ENCODE measurements at regions not wholly inside any gene's neighbourhood (a gene's known extent, or its start where the extent isn't known, plus 50 kb on each side); places are given as distances from the start of the nearest gene placed in this dataset.

GRCh38 chr9:93864840-93865239 is 90.3 kb downstream of the BARX1 start:
- TF ChIP-seq, protein P1, sequence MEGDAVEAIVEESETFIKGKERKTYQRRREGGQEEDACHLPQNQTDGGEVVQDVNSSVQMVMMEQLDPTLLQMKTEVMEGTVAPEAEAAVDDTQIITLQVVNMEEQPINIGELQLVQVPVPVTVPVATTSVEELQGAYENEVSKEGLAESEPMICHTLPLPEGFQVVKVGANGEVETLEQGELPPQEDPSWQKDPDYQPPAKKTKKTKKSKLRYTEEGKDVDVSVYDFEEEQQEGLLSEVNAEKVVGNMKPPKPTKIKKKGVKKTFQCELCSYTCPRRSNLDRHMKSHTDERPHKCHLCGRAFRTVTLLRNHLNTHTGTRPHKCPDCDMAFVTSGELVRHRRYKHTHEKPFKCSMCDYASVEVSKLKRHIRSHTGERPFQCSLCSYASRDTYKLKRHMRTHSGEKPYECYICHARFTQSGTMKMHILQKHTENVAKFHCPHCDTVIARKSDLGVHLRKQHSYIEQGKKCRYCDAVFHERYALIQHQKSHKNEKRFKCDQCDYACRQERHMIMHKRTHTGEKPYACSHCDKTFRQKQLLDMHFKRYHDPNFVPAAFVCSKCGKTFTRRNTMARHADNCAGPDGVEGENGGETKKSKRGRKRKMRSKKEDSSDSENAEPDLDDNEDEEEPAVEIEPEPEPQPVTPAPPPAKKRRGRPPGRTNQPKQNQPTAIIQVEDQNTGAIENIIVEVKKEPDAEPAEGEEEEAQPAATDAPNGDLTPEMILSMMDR (IDR thresholded peaks at IDR 0.05; ENCODE audit: low read depth, low read length): no peak
- no peak for TF ChIP-seq EZH2phosphoT487 (IDR thresholded peaks at IDR 0.05; ENCODE audit: low read depth)
